ENCODE measurements at regions not wholly inside any gene's neighbourhood (a gene's known extent, or its start where the extent isn't known, plus 50 kb on each side); places are given as distances from the start of the nearest gene placed in this dataset.

DNA sequence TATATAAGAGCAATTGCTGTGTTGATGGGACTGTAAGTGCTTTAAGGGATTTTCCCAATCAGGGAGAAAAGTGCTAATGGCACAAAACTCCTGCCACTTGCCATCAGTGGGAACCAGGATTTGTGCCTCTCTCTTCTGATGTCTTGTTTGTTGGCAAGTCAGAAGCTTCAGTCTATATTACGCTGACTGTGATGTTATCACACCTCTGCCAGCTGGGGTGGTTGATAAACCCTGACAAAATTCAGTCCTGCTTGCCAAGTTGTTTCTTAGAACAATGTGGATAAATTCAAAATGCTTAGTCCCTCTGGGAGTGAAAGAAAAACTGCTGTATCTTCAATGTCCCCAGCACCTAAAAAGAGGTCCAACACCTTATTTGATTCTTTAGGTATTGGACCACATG, 161.4 kb upstream of the FBXL7 start:
- Histone ChIP-seq H3K36me3 (ENCODE audit: insufficient read depth, low read length) (no peaks in the 10 kb centered on the region), H3K9ac (ENCODE audit: low read depth, low read length) (no peak overlapping the region), H3K9me3 (ENCODE audit: control insufficient read depth, insufficient read depth, low read length) (no peaks in the 10 kb centered on the region), H3K4me1 (ENCODE audit: insufficient read depth, low read length) (no peaks in the 10 kb centered on the region)

DNA sequence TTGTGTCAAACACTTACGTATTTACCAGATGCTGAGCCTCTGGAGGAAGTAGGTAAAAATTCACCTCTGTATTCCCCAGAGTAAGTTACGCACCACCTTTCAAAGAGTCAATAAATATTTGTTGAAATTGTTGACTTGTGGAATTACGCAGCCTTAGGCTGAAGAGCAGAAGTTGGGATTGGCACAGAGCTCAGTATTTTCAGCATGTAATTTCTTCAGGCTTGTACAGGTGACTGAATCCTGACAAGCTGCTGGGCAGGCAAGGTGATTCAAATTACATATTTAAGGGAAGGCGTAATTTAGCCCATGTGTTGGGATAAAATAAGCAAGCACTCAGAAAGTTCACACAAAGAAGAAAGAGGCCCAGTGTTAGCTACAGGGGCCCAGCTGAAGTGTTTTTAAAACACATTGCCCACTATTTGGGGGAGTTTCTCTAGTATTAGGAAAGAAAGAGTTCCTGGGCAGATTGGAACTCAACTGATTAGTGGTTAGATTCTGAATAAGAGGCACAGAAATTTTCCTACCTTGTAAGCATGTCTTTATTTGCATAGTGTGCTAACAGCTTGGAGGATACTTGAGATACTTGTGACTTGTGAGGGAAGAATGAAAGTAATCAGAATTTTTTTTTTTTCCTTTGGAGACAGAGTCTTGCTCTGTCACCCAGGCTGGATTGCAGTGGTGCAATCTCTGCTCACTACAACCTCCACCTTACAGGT, 165.3 kb upstream of the FBXL7 start:
- Histone ChIP-seq H3K4me1 (ENCODE audit: insufficient read depth, low read length) (no peaks in the 10 kb centered on the region), H3K9me3 (ENCODE audit: control insufficient read depth, insufficient read depth, low read length) (no peaks in the 10 kb centered on the region), H3K36me3 (ENCODE audit: insufficient read depth, low read length) (no peaks in the 10 kb centered on the region), H3K9ac (ENCODE audit: low read depth, low read length) (no peak overlapping the region)

GRCh38 chr5:15333091-15333490, 166.9 kb upstream of the FBXL7 start:
- Histone ChIP-seq H3K36me3 (ENCODE audit: insufficient read depth, low read length) (no peaks in the 10 kb centered on the region), H3K9ac (ENCODE audit: low read depth, low read length) (no peak overlapping the region), H3K4me1 (ENCODE audit: insufficient read depth, low read length) (no peaks in the 10 kb centered on the region), H3K9me3 (ENCODE audit: control insufficient read depth, insufficient read depth, low read length) (no peaks in the 10 kb centered on the region)

GRCh38 chr5:15326932-15327331, 173.0 kb upstream of the FBXL7 start:
- Histone ChIP-seq H3K9me3 (ENCODE audit: control insufficient read depth, insufficient read depth, low read length) (no peaks in the 10 kb centered on the region), H3K36me3 (ENCODE audit: insufficient read depth, low read length) (no peaks in the 10 kb centered on the region), H3K9ac (ENCODE audit: low read depth, low read length) (no peak overlapping the region), H3K4me1 (ENCODE audit: insufficient read depth, low read length) (no peaks in the 10 kb centered on the region)

- Histone ChIP-seq H3K4me1 (ENCODE audit: insufficient read depth, low read length) (no peaks in the 10 kb centered on the region), H3K9ac (ENCODE audit: low read depth, low read length) (no peak overlapping the region), H3K36me3 (ENCODE audit: insufficient read depth, low read length) (no peaks in the 10 kb centered on the region), H3K9me3 (ENCODE audit: control insufficient read depth, insufficient read depth, low read length) (no peaks in the 10 kb centered on the region)
These were observed 173.5 kb upstream of the FBXL7 start for GRCh38 chr5:15326471-15326870.

DNA sequence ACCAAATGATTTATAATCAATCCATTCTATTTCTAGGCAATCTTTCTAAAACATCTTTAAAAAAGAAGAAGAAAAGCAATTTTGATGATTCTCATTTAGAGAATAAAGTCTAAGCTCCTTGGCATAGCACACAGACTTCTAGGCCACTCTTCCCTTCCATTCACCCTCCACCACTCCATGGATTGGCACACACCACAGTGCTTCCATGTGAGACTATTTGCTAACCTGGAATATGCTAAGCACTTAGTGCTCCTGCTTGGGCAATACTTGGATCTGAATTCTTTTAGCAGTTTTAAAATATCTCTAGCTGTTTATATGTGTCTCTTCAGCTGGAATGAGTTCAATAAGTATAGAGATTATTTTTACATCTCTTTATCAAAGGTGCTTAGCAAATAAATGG, 177.6 kb upstream of the FBXL7 start:
- no peak overlapping the region for H3K9ac ChIP-seq (ENCODE audit: low read depth, low read length)
- H3K36me3 ChIP-seq (ENCODE audit: insufficient read depth, low read length), result no peaks in the 10 kb centered on the region
- H3K9me3 ChIP-seq (ENCODE audit: control insufficient read depth, insufficient read depth, low read length), result no peaks in the 10 kb centered on the region
- H3K4me1 ChIP-seq (ENCODE audit: insufficient read depth, low read length), result no peaks in the 10 kb centered on the region

- no peaks in the 10 kb centered on the region for H3K4me1 ChIP-seq (ENCODE audit: insufficient read depth, low read length)
- no peaks in the 10 kb centered on the region for H3K9me3 ChIP-seq (ENCODE audit: control insufficient read depth, insufficient read depth, low read length)
- H3K9ac ChIP-seq (ENCODE audit: low read depth, low read length), result no peak overlapping the region
- no peaks in the 10 kb centered on the region for H3K36me3 ChIP-seq (ENCODE audit: insufficient read depth, low read length)
These were observed 178.2 kb upstream of the FBXL7 start for GRCh38 chr5:15321776-15322175.

- Histone ChIP-seq H3K9me3 (ENCODE audit: control insufficient read depth, insufficient read depth, low read length) (no peaks in the 10 kb centered on the region), H3K9ac (ENCODE audit: low read depth, low read length) (no peak overlapping the region), H3K4me1 (ENCODE audit: insufficient read depth, low read length) (no peaks in the 10 kb centered on the region), H3K36me3 (ENCODE audit: insufficient read depth, low read length) (no peaks in the 10 kb centered on the region)
These were observed 179.1 kb upstream of the FBXL7 start for GRCh38 chr5:15320871-15321270.

- H3K36me3 ChIP-seq (ENCODE audit: insufficient read depth, low read length), result no peaks in the 10 kb centered on the region
- no peak overlapping the region for H3K9ac ChIP-seq (ENCODE audit: low read depth, low read length)
- H3K4me1 ChIP-seq (ENCODE audit: insufficient read depth, low read length), result no peaks in the 10 kb centered on the region
- H3K9me3 ChIP-seq (ENCODE audit: control insufficient read depth, insufficient read depth, low read length), result no peaks in the 10 kb centered on the region
These were observed 194.8 kb upstream of the FBXL7 start for GRCh38 chr5:15304914-15305834.

GRCh38 chr5:15304066-15304731, 195.8 kb upstream of the FBXL7 start:
- Histone ChIP-seq H3K9me3 (ENCODE audit: control insufficient read depth, insufficient read depth, low read length) (no peaks in the 10 kb centered on the region), H3K36me3 (ENCODE audit: insufficient read depth, low read length) (no peaks in the 10 kb centered on the region), H3K4me1 (ENCODE audit: insufficient read depth, low read length) (no peaks in the 10 kb centered on the region)

GRCh38 chr5:15300141-15300540, 199.8 kb upstream of the FBXL7 start:
- Histone ChIP-seq H3K9me3 (ENCODE audit: control insufficient read depth, insufficient read depth, low read length) (no peaks in the 10 kb centered on the region), H3K4me1 (ENCODE audit: insufficient read depth, low read length) (no peaks in the 10 kb centered on the region), H3K9ac (ENCODE audit: low read depth, low read length) (no peak overlapping the region), H3K36me3 (ENCODE audit: insufficient read depth, low read length) (no peaks in the 10 kb centered on the region)

More at GRCh38 chr5:15304066-15304731, 195.8 kb upstream of the FBXL7 start:
- no peak overlapping the region for H3K9ac ChIP-seq (ENCODE audit: low read depth, low read length)

GRCh38 chr5:15290953-15291352, 209.0 kb upstream of the FBXL7 start:
- H3K36me3 ChIP-seq (ENCODE audit: insufficient read depth, low read length), result no peaks in the 10 kb centered on the region
- no peaks in the 10 kb centered on the region for H3K9me3 ChIP-seq (ENCODE audit: control insufficient read depth, insufficient read depth, low read length)
- no peaks in the 10 kb centered on the region for H3K4me1 ChIP-seq (ENCODE audit: insufficient read depth, low read length)
- H3K9ac ChIP-seq (ENCODE audit: low read depth, low read length), result no peak overlapping the region

DNA sequence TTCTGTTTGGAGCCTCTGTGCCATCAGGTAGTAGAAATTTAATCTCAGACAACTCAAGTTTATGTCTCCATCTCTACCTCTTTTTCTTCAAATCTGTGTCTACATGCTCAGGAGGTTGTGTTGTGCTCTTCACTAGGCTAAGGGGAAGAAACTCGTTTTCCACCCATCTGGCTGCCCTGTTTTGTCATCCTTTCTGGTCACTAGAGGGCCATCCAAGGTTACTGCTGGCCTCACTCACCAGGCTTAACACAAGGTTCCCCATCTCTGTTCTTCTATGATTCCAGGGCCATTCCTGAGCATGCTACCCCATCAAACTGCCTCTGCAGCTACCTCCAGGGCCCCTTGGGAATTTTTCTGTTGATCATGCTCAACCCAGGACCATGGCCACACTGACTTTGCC, 213.3 kb upstream of the FBXL7 start:
- H3K4me1 ChIP-seq (ENCODE audit: insufficient read depth, low read length), result no peaks in the 10 kb centered on the region

DNA sequence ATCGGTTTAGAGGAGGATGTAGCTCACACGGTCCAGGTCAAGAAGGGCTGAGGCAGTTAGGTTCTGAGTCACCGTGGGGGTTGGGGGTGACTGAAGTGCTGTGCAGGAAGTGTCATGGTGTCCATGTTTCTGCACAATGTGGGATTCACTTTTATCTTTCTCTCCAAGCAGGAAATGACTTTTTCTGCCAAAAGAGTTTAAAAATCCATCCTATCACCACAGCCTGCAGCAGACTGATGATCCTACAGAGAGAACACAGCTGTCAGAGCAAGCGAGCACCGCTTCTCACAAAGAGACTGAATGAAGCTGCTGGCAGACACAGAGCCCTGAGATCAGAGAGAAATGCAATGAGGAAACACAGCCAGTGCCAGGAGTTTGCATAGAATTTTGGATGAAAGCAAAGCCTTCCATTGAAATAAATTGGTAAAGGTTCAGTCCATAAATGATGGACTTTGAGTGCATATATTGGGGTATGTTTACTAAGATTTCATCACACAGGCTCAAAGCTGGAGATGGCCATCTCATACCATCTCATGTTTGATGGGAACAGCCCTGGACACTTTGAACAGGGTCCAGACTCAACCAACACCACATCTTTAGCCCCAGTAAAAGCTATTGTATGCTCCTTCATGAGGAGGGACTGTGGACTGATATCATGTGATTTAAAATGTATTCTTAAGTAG, 213.9 kb upstream of the FBXL7 start:
- Histone ChIP-seq H3K4me1 (ENCODE audit: insufficient read depth, low read length) (no peaks in the 10 kb centered on the region), H3K9ac (ENCODE audit: low read depth, low read length) (no peak overlapping the region), H3K36me3 (ENCODE audit: insufficient read depth, low read length) (no peaks in the 10 kb centered on the region), H3K9me3 (ENCODE audit: control insufficient read depth, insufficient read depth, low read length) (no peaks in the 10 kb centered on the region)

More for the DNA sequence above, 213.3 kb upstream of the FBXL7 start:
- Histone ChIP-seq H3K36me3 (ENCODE audit: insufficient read depth, low read length) (no peaks in the 10 kb centered on the region), H3K9ac (ENCODE audit: low read depth, low read length) (no peak overlapping the region), H3K9me3 (ENCODE audit: control insufficient read depth, insufficient read depth, low read length) (no peaks in the 10 kb centered on the region)

All from ES-I3 (cell line).